ENCODE measurements at regions not wholly inside any gene's neighbourhood (a gene's known extent, or its start where the extent isn't known, plus 50 kb on each side); places are given as distances from the start of the nearest gene placed in this dataset.
A peak's percentile ranks its signal among the peaks of the same experiment; 100 is the strongest.

DNA sequence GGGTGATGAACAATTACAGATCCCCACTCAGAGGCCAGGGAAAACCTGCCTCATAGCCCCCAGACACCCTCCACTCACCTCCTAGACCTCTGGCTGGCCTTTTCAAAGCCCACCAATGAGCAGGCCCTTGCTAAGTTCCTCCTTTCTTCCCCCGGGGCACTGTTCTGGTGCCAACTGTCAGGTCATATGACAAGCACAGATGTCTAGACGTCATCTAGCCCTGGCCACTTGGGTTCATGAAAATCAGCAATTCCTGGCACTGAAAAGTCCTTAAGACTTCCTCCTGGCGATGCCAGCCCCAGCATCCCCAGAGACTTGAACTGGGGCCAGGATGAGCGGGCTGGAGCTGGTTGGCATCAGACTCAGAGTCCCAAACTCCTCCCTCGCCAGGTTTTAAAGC is 115.6 kb upstream of the NALF2 start:
- no peak overlapping the region for H3K4me3 ChIP-seq (ENCODE audit: low read depth, low read length)
- no peaks in the 10 kb centered on the region for H3K36me3 ChIP-seq (ENCODE audit: control insufficient read depth, insufficient read depth, low read length)
- peaks cover 2% of the 10 kb centered on the region for H3K27me3 ChIP-seq (ENCODE audit: control insufficient read depth, insufficient read depth, low read length)
- DNase-seq (ENCODE audit: low read depth): no peak
- TF ChIP-seq, protein P1, sequence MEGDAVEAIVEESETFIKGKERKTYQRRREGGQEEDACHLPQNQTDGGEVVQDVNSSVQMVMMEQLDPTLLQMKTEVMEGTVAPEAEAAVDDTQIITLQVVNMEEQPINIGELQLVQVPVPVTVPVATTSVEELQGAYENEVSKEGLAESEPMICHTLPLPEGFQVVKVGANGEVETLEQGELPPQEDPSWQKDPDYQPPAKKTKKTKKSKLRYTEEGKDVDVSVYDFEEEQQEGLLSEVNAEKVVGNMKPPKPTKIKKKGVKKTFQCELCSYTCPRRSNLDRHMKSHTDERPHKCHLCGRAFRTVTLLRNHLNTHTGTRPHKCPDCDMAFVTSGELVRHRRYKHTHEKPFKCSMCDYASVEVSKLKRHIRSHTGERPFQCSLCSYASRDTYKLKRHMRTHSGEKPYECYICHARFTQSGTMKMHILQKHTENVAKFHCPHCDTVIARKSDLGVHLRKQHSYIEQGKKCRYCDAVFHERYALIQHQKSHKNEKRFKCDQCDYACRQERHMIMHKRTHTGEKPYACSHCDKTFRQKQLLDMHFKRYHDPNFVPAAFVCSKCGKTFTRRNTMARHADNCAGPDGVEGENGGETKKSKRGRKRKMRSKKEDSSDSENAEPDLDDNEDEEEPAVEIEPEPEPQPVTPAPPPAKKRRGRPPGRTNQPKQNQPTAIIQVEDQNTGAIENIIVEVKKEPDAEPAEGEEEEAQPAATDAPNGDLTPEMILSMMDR (IDR thresholded peaks at IDR 0.05; ENCODE audit: insufficient read depth, low read length, poor library complexity, severe bottlenecking): no peak

DNA sequence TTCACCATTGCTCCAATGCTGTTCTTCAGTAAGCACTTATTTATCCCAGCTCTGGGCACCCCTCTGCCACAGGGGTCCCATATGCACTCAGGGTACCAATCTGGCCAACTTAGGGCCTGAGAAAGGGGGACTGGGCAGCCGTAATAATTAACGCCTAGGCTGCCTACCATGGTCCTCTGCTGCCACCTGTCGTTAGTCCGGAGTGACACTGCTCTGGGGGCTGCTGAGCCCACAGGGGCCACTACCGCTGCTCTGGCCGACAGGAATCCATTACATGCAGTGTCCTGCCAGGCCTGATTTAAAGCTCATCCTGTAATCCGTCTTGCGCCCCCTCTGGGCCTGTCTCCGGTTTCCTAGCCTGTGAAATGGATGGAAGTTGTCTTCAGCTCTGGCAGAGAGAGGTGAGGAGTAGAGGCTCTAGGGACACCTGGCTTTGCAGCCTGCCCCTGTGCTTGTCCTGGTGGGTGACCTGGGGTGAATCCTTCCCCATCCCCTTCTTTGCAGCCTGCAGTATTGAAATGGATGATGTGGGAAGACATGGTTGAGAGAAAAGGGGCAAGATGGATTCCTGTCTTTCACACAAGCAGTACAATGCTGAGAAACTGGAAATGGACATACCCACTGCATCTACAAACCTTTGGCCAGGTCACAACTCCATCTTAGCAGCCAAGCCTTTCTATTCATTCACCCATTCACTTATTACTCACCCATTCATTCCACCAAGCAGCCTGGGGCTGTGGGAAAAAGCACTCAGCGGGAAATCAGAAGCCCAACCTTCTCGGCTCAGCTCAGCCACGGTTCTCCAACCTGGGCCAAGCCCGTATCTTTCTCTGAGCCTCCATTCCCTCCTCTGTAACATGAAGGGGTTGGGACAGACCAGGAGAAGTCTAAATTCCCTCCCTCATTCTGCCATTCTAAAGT is 116.3 kb upstream of the NALF2 start:
- H3K4me3 ChIP-seq (ENCODE audit: low read depth, low read length): no peak overlapping the region
- H3K36me3 ChIP-seq (ENCODE audit: control insufficient read depth, insufficient read depth, low read length): no peaks in the 10 kb centered on the region
- TF ChIP-seq, protein P1 (IDR thresholded peaks at IDR 0.05; ENCODE audit: insufficient read depth, low read length, poor library complexity, severe bottlenecking): peak; percentile 71
- H3K27me3 ChIP-seq (ENCODE audit: control insufficient read depth, insufficient read depth, low read length): peaks cover 2% of the 10 kb centered on the region
- DNase-seq (ENCODE audit: low read depth): peak; percentile 1

DNA sequence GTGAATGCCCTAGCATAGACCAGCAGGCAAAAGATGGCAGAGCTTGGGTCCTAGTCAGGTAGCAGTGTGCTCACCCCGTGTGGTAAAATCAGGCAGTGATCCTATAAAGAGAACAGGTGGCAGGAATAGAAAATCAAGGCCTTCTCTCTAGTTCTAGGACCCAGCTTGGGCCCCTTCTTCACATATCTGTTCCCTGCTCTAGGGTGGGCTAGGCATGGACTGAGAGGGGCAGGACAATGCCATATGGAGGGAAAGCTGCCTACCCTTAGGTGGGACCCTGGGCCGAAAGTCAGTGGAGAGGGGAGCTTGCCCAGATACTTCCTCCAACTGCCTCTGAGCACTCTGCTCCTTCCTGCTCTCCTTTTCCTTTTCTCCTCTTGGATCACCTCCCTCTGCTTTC is 117.4 kb upstream of the NALF2 start:
- H3K27me3 ChIP-seq (ENCODE audit: control insufficient read depth, insufficient read depth, low read length): peaks cover 2% of the 10 kb centered on the region
- no peak for DNase-seq (ENCODE audit: low read depth)
- H3K36me3 ChIP-seq (ENCODE audit: control insufficient read depth, insufficient read depth, low read length): no peaks in the 10 kb centered on the region
- no peak overlapping the region for H3K4me3 ChIP-seq (ENCODE audit: low read depth, low read length)
- TF ChIP-seq, protein P1 (IDR thresholded peaks at IDR 0.05; ENCODE audit: insufficient read depth, low read length, poor library complexity, severe bottlenecking): no peak

DNA sequence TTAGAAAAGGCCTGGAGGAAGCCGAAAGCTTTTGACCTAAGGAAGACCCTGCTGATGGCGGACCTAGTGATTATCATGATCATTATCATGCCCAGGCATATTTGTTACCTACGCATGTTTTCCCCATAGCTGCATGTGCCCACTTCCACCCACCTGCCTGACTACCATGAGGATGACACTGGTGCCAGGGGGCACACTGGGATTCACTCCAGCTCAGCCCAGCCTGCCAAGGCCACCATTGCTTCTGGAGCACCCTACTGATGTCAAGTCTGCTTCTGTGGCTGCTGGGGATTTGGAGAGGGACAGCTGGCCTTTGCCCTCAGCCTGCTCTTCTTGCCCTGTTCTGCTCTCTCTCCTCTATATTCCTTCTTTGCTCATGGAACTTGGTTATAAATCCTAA is 124.7 kb upstream of the NALF2 start:
- Histone ChIP-seq H3K27me3 (ENCODE audit: control insufficient read depth, insufficient read depth, low read length) (no peaks in the 10 kb centered on the region), H3K4me3 (ENCODE audit: low read depth, low read length) (no peak overlapping the region), H3K36me3 (ENCODE audit: control insufficient read depth, insufficient read depth, low read length) (no peaks in the 10 kb centered on the region)
- TF ChIP-seq, protein P1 (IDR thresholded peaks at IDR 0.05; ENCODE audit: insufficient read depth, low read length, poor library complexity, severe bottlenecking): no peak
- DNase-seq (ENCODE audit: low read depth): no peak

DNA sequence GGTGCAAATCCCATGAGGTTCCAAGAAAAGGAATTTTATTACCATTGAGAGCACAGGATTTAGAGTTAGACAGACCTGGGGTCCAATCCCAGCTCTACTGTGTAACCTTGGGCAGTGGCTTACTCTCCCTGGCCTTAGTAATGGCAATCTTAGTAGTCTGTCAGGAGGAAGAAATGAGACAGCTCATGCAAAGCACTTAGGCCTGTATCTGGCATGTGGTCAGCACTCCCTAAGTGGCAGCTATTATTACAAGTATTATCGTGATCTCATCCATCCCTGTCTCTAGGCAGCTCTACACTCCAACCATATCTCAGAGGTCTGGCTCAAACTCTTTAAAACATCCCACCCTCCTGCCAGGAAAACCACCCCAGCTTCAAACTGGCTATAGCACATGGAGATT is 129.6 kb upstream of the NALF2 start:
- no peak for DNase-seq (ENCODE audit: low read depth)
- Histone ChIP-seq H3K36me3 (ENCODE audit: control insufficient read depth, insufficient read depth, low read length) (no peaks in the 10 kb centered on the region), H3K4me3 (ENCODE audit: low read depth, low read length) (no peak overlapping the region), H3K27me3 (ENCODE audit: control insufficient read depth, insufficient read depth, low read length) (no peaks in the 10 kb centered on the region)
- TF ChIP-seq, protein P1 (IDR thresholded peaks at IDR 0.05; ENCODE audit: insufficient read depth, low read length, poor library complexity, severe bottlenecking): no peak

DNA sequence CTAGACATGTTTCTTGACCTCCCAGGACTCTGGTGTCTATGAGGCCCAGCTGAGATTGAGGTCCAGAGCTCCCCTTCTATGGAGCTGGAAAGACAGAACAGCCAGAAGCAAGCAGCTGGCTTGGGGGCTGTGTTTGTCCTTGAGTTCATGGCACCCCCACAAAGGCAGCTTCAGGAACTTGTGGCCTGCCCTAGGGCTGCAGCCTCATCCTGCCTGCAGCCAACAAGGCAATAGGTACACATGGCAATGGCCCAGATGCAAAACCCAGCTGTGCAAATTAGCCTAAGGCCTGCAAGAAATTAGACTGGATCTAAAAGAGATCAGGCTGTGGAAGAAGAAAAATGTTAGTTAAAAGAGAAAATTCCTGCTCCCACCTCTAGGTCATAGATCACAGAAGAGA is 131.7 kb upstream of the NALF2 start:
- Histone ChIP-seq H3K4me3 (ENCODE audit: low read depth, low read length) (no peak overlapping the region), H3K27me3 (ENCODE audit: control insufficient read depth, insufficient read depth, low read length) (no peaks in the 10 kb centered on the region), H3K36me3 (ENCODE audit: control insufficient read depth, insufficient read depth, low read length) (no peaks in the 10 kb centered on the region)
- TF ChIP-seq, protein P1 (IDR thresholded peaks at IDR 0.05; ENCODE audit: insufficient read depth, low read length, poor library complexity, severe bottlenecking): no peak
- no peak for DNase-seq (ENCODE audit: low read depth)
